Raji (cell line): ENCODE measurements at regions not wholly inside any gene's neighbourhood (a gene's known extent, or its start where the extent isn't known, plus 50 kb on each side); places are given as distances from the start of the nearest gene placed in this dataset.

Experiments
- POLR2A ChIP-seq: IDR thresholded peaks from 2 replicates; pipeline ENCODE4 v1.6.1; 2011; ENCODE audit warnings: low read depth, low read length, control low read depth; ENCODE audit not compliant: insufficient read depth

- no peak for TF ChIP-seq POLR2A
Measured at GRCh38 chr13:21319869-21320641, 139.0 kb downstream of the ZDHHC20 start.

GRCh38 chr13:21320642-21321034 lies 138.5 kb downstream of the ZDHHC20 start:
- TF ChIP-seq POLR2A, result no peak

GRCh38 chr13:21321269-21321668 lies 137.8 kb downstream of the ZDHHC20 start:
- TF ChIP-seq POLR2A, result no peak

- TF ChIP-seq POLR2A, result no peak
Measured at GRCh38 chr13:21322327-21322965, 136.7 kb downstream of the ZDHHC20 start.
